ENCODE measurements at regions not wholly inside any gene's neighbourhood (a gene's known extent, or its start where the extent isn't known, plus 50 kb on each side); places are given as distances from the start of the nearest gene placed in this dataset.

DNA sequence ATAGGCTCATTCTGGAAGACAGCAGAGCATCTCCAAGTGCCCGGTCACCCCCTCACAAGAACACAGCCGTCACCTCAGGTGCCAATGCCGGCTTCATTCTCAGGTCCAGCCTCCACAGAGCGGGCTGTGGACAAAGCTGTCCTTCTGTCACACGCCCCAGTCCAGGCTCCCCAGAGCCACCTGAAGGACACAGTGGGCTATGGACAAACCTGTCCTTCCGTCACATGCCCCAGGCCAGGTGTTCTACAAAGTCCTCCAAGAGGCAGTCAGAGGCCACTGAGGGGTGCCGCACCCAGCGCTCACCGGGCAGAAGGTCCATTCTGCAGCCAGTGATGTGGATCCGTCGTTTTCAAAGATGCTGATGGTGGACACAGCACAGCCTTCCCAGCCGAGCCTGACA, 173.2 kb upstream of the PPP2R2D start:
- H3K27me3 ChIP-seq = no peaks in the 10 kb centered on the region

GRCh38 chr10:131728286-131729228, 172.3 kb upstream of the PPP2R2D start:
- Histone ChIP-seq H3K27me3 (no peaks in the 10 kb centered on the region), H3K4me3 (no peak overlapping the region), H3K4me1 (peaks cover 0 to 17% (median 4%) of the 10 kb centered on the region in 4 donors), H3K27ac (no peak overlapping the region), H3K36me3 (no peaks in the 10 kb centered on the region), H3K9me3 (peaks cover 0 to 24% (median 0%) of the 10 kb centered on the region in 4 donors)
- no peak for TF ChIP-seq CTCF (IDR thresholded peaks at IDR 0.05)
- TF ChIP-seq EP300 (IDR thresholded peaks at IDR 0.05) = no peak
- no peak for TF ChIP-seq POLR2A (IDR thresholded peaks at IDR 0.05)
- DNase-seq (ENCODE audit: low spot score in 2 of 2) = no peak
- 46% methylated on average over 16 of the region's 16 CpGs for WGBS, 2 donors

More for the DNA sequence above, 173.2 kb upstream of the PPP2R2D start:
- 93 to 95% methylated on average over 12 of the region's 12 CpGs for WGBS, 2 donors
- Histone ChIP-seq H3K9me3 (peaks cover 0 to 14% (median 0%) of the 10 kb centered on the region in 4 donors), H3K27ac (no peak overlapping the region), H3K36me3 (no peaks in the 10 kb centered on the region), H3K4me3 (no peak overlapping the region), H3K4me1 (peaks cover 0 to 17% (median 4%) of the 10 kb centered on the region in 4 donors)
- TF ChIP-seq EP300 (IDR thresholded peaks at IDR 0.05) (no peak), POLR2A (IDR thresholded peaks at IDR 0.05) (no peak), CTCF (IDR thresholded peaks at IDR 0.05) (no peak)
- DNase-seq (ENCODE audit: low spot score in 2 of 2) = no peak

DNA sequence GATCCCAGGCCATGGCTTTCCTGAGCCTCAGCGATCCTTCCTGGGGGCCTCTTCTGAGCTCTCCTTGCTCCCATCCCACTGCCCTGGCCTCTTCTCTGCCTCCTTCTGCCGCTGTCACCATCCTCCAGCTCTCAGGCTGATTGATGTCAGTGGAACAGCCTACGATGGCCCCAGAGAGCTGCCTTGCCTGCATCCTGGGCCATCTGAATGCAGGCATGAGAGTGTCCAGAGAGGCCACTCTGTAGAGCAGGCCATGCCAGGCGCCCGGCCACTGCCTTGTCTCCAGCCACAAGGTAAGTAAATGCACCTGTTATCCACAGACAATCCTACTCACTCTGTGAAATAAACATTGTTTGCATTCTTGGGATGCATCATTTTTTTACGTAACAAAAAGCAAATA, 171.4 kb upstream of the PPP2R2D start:
- WGBS, 2 donors = 51 to 56% methylated on average over 6 of the region's 6 CpGs
- peaks cover 0 to 17% (median 4%) of the 10 kb centered on the region in 4 donors for H3K4me1 ChIP-seq
- no peak overlapping the region for H3K27ac ChIP-seq
- no peak for TF ChIP-seq CTCF (IDR thresholded peaks at IDR 0.05)
- TF ChIP-seq POLR2A (IDR thresholded peaks at IDR 0.05) = no peak
- no peak for TF ChIP-seq EP300 (IDR thresholded peaks at IDR 0.05)
- peaks cover 0 to 28% (median 0%) of the 10 kb centered on the region in 4 donors for H3K9me3 ChIP-seq
- H3K27me3 ChIP-seq = no peaks in the 10 kb centered on the region
- H3K36me3 ChIP-seq = no peaks in the 10 kb centered on the region
- H3K4me3 ChIP-seq = no peak overlapping the region
- no peak for DNase-seq (ENCODE audit: low spot score in 2 of 2)

GRCh38 chr10:131729938-131730660, 170.7 kb upstream of the PPP2R2D start:
- no peak for TF ChIP-seq POLR2A (IDR thresholded peaks at IDR 0.05)
- TF ChIP-seq CTCF (IDR thresholded peaks at IDR 0.05) = no peak
- TF ChIP-seq EP300 (IDR thresholded peaks at IDR 0.05) = no peak
- Histone ChIP-seq H3K9me3 (peaks cover 0 to 28% (median 0%) of the 10 kb centered on the region in 4 donors), H3K36me3 (no peaks in the 10 kb centered on the region), H3K27me3 (no peaks in the 10 kb centered on the region), H3K27ac (no peak overlapping the region), H3K4me3 (no peak overlapping the region), H3K4me1 (peaks cover 0 to 17% (median 4%) of the 10 kb centered on the region in 4 donors)
- DNase-seq (ENCODE audit: low spot score in 2 of 2) = no peak
- WGBS, 2 donors = 57 to 63% methylated on average over 13 to 14 of the region's 14 CpGs
